Skin of body (tissue), 1 donor: ENCODE measurements at regions not wholly inside any gene's neighbourhood (a gene's known extent, or its start where the extent isn't known, plus 50 kb on each side); places are given as distances from the start of the nearest gene placed in this dataset.
"Not testable (repeated sequence)": the region's sequence is repeated elsewhere in the genome, so short reads cannot be mapped to it uniquely, and the experiment has no call there.

Experiments
- DNase-seq: peaks from one replicate; lab custom pipeline; 2025; lab: John Stamatoyannopoulos, UW

- DNase-seq, result no peak
These were observed 125.8 kb downstream of the RASSF10 start for GRCh38 chr11:13134886-13135285.

DNA sequence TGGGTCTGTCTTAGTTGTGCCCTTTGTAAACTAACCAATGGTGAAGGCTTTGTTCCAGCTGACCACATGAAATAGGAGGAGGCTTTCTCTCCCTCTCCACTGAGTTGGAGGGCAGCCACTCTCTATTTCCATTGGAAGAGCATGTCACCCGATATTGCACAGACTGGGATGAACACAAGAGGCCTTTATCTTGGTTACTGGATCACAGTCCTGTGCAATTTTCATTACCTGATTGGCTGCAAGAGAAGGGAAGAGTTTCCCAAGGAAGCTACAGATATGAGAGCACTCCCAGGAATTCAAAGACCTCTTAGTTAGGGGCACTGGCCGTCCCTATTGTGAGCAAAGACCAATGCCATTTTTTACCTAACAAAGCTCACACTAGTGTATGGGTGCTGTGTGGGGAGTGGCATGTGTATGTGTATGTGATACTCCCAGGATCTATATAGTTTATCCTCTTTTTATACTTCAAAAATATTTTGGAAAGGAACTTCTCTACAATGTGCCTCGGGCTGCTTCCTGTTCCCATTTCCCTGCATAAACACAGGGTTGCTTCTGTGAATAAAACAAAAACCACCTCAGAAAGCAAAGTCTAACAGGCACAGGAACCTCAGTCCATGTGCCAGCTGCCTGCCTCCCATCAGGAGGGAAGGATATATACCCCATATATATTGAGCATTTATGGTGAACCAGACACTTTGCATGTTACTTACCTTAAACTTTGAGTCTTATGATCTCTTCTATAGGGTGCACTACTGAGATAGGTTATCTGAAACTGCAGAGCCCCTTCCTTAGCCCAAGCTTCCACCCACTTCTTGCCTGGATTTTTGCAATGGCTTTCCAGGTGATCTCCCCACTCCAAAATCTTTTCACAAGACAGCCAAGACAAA lies 126.5 kb downstream of the RASSF10 start:
- DNase-seq, result no peak

DNA sequence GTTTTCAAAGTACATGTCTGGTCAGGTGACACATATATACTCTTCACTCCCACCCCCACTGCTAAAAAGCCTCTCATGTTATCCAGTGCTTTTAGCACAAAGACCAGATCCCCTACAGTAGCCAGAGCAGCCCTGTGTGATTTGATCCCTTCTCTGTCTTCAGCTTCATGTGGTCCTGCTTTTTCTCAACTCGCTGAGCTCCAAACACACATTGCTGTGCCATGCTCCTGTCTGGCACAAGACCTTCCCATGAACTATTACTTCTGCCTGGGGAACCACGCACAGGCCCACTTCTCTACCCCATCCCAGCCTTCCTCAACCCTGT lies 127.1 kb downstream of the RASSF10 start:
- no peak for DNase-seq

DNA sequence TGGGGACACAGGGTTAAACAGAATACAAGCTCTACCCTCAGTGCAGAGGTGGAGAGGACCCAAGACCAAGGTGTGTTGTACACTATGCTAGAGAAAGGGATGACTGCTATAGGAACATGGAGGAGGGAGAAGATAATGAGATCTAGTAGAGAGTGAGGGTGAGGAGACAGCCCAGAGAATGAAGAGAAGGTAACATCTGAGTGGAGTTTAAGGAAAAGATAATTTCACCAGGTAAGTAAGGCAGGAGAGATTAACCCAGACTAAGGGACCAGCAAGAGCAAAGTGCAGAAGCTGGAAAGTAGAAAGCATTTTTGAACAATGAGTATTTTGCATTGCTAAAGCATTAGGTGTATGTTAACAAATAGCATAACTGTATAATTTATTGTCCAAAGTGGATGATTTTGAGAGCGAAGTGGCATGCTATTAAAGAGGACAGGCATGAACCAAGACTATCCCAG lies 128.8 kb downstream of the RASSF10 start:
- no peak for DNase-seq

DNA sequence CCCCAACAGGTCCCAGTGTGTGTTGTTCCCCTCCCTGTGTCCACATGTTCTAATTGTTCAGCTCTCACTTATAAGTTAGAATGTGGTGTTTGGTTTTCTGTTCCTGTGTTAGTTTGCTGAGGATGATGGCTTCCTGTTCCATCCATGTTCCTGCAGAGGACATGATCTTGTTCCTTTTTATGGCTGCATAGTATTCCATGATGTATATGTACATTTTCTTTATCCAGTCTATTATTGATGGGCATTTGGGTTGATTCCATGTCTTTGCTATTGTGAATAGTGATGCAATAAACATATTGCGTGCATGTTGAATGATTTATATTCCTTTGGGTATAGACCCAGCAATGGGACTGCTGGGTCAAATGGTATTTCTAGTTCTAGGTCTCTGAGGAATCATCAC lies 130.0 kb downstream of the RASSF10 start:
- not testable (repeated sequence) for DNase-seq

GRCh38 chr11:13140028-13140870 lies 131.1 kb downstream of the RASSF10 start:
- DNase-seq, result no peak

DNA sequence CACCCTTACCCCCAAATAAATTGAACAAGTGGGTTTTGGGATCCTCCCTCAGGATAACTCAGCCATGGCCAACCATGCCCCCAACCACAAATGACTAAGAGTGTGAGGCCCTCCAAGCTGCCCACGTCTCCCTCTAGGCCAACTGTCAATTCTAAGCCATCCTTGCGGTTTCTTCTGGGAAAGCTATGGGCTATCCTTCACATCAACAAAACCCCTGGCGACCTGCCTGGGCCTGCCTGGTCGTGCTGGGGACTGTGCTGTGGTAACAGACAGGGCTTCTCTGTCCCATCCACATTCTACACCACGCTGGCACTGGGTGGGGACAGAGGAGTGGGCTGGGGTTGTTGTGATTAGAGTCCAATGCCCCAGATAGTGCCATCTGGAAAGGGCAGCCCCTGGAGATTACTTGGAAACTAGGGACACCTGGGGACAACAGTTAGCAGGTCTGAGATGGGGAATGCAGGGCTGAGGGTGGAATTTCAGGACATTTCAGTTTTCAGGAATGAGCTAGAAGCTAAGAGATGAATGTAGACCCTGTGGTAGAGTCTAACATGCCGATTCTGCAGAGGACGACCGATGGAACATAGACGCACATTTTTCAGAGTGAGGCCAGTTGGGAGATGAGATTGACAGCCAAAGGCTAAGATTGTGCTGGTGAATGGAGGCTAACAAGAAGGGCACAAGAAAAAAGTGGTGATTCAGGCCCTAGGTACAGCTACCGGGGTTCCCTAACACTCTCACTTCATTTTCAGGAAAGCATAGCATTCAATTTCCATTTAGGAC lies 131.9 kb downstream of the RASSF10 start:
- no peak for DNase-seq

- DNase-seq, result no peak
These were observed 132.9 kb downstream of the RASSF10 start for GRCh38 chr11:13141731-13142709.

GRCh38 chr11:13143486-13144297 lies 133.9 kb upstream of the BMAL1 start:
- no peak for DNase-seq

DNA sequence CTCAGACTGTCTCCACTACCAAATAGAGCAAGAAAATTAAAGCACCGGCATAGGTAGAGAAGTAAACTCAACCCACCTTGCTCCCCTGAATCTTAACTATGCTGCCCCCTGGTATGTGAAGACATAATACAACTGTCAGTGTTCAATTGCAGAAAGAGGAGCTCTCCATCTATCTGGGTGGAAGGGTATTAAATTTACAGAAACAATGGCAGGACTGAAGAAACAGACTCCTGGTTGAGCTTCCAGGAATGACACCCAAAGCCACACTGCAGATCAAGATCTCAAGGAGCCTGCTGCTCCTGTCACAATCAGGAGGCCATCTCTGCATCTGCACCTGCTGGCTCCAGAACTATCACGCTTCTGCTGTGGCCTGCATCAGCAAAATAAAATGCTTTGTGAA lies 132.1 kb upstream of the BMAL1 start:
- no peak for DNase-seq

DNA sequence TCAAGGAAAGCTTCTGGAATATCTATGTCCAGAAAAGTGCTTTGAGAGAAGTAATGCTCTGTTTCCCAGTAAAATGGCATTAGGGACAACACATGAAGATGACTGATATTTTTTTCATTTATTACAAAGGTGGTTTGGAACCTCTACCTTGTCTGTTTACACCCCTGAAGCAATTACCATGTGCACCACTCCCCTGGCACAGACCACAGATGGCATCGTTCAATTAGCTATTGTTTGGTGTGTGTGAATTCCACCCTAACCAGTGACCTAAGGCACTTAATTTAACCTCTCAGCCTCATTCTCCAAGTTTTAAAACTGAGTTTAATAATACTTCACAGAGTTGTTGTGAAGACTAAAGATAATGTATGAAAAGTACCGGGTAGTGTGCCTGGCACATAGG lies 127.6 kb upstream of the BMAL1 start:
- DNase-seq, result no peak

DNA sequence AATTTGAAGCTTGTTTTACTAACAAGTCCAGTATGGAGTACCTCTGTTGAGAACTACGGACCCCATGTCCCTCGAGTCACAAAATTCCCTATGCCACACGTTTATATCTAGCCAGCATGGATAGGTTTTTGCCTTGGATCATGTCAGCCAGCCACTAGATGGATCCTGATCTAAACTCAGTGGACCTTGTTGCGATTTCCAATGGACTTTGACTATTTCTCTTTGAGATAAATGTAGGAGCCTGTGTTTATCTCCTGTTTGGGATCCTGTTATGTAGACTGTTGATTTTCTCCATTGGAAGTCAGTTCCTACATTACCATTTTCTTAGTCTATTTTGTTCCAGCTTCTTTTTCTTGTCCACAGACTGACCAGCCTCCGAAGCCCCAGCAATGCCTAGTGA lies 127.1 kb upstream of the BMAL1 start:
- DNase-seq, result no peak

- no peak for DNase-seq
These were observed 125.3 kb upstream of the BMAL1 start for GRCh38 chr11:13152264-13152663.

GRCh38 chr11:13152736-13153541 lies 124.7 kb upstream of the BMAL1 start:
- no peak for DNase-seq

- not testable (repeated sequence) for DNase-seq
These were observed 123.2 kb upstream of the BMAL1 start for GRCh38 chr11:13154374-13154773.

- no peak for DNase-seq
These were observed 117.2 kb upstream of the BMAL1 start for GRCh38 chr11:13160346-13160745.

DNA sequence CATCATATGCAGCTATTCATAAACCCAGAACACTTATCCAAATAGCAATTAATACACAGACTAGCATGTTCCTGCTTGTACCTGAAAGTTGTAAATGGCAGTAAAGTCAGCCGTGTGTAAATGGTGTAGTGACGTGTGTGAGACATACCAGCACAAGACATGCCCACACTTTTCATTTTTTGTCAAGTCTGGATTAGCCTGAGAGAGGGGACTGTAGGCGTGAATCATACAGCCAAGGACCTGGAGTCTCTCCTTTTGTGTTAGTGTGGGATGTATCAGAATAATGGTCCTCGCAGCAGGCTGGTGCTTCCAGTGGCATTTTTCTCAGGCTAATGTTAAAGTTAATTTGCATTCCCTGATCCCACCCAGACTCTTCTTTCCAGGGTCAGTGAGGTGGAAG lies 116.8 kb upstream of the BMAL1 start:
- DNase-seq, result no peak

- DNase-seq, result no peak
These were observed 114.4 kb upstream of the BMAL1 start for GRCh38 chr11:13163158-13163557.

DNA sequence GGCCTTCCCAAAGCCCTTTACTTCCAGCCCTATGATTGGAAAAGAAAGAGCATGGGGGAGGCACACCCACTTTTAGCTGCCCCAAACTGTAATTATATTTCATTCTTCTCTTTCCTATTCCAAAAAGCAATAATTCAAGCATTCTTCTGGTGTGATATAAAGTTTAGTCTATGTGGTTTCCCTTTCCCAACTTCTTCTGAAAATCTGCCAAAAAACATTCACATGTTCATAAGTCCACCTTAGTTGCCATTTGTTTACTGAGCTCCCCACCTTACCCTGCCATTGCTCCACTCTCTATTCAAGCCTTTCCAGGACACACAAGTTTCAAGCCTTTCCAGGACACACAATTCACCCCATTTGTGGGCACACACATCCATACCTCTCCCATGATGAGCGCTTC lies 111.6 kb upstream of the BMAL1 start:
- DNase-seq, result no peak
